ENCODE measurements at regions not wholly inside any gene's neighbourhood (a gene's known extent, or its start where the extent isn't known, plus 50 kb on each side); places are given as distances from the start of the nearest gene placed in this dataset.

DNA sequence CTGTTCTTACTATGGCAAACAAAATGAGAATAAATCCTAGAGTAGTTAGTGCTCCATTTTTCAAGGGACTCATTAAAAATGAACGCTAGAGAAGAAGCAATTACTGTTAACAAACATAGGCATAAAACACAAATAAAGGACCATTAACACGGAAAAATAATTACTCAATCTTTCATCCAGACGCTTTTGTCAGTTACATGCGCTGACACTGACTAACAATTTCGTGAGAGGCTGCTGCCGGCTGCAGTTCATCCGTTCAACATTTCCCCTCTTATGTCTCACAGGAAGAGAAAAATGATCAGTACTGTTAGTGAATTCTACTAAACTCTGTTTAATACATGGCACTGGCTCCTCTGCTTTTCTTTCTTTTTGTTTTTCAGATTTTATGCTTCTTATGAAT lies 472.7 kb upstream of the FLRT2 start:
- POLR2A ChIA-PET = no interaction called here
- Histone ChIP-seq H3K27ac (ENCODE audit: extremely low read depth, low read depth, low read length) (no peak overlapping the region), H3K4me3 (ENCODE audit: low read depth, low read length) (no peak overlapping the region), H3K36me3 (ENCODE audit: control insufficient read depth in 2 of 2, insufficient read depth in 1 of 2, low read length in 2 of 2) (no peaks in the 10 kb centered on the region), H3K9me3 (ENCODE audit: control insufficient read depth, insufficient read depth, low read depth, low read length) (no peaks in the 10 kb centered on the region), H3K4me1 (ENCODE audit: control insufficient read depth, insufficient read depth, low read length) (no peaks in the 10 kb centered on the region)
- TF ChIP-seq ZNF354C (tag by site-specific recombination; IDR thresholded peaks at IDR 0.05; ENCODE audit: borderline replicate concordance, low read depth) (no peak), GLI4 (tag by site-specific recombination; IDR thresholded peaks at IDR 0.05) (no peak), ZNF514 (tag by site-specific recombination; IDR thresholded peaks at IDR 0.05) (no peak), ZFHX2 (tag by site-specific recombination; conservative IDR thresholded peaks at IDR 0.05) (no peak), SETDB1 (IDR thresholded peaks at IDR 0.05; ENCODE audit: insufficient read length, low read length) (no peak), ZNF24 (tag by site-specific recombination; IDR thresholded peaks at IDR 0.05) (no peak), ZNF221 (tag by site-specific recombination; IDR thresholded peaks at IDR 0.05; ENCODE audit: borderline replicate concordance) (no peak), ZNF302 (tag by site-specific recombination; IDR thresholded peaks at IDR 0.05; ENCODE audit: low read depth) (no peak), ZNF175 (tag by site-specific recombination; IDR thresholded peaks at IDR 0.05) (no peak), KLF9 (tag by site-specific recombination; IDR thresholded peaks at IDR 0.05; ENCODE audit: low read depth) (no peak), ZNF423 (tag by site-specific recombination; IDR thresholded peaks at IDR 0.05) (no peak), IKZF3 (tag by site-specific recombination; IDR thresholded peaks at IDR 0.05) (no peak), ZNF555 (tag by site-specific recombination; conservative IDR thresholded peaks at IDR 0.05) (no peak), ZNF114 (tag by site-specific recombination; IDR thresholded peaks at IDR 0.05) (no peak), ZNF155 (tag by site-specific recombination; IDR thresholded peaks at IDR 0.05) (no peak), ZNF501 (tag by site-specific recombination; IDR thresholded peaks at IDR 0.05) (no peak), ATF2 (tag by site-specific recombination; IDR thresholded peaks at IDR 0.05; ENCODE audit: low read depth) (no peak)
- TF ChIP-seq, protein P1, sequence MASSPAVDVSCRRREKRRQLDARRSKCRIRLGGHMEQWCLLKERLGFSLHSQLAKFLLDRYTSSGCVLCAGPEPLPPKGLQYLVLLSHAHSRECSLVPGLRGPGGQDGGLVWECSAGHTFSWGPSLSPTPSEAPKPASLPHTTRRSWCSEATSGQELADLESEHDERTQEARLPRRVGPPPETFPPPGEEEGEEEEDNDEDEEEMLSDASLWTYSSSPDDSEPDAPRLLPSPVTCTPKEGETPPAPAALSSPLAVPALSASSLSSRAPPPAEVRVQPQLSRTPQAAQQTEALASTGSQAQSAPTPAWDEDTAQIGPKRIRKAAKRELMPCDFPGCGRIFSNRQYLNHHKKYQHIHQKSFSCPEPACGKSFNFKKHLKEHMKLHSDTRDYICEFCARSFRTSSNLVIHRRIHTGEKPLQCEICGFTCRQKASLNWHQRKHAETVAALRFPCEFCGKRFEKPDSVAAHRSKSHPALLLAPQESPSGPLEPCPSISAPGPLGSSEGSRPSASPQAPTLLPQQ (tag by site-specific recombination; IDR thresholded peaks at IDR 0.05) = no peak
- TF ChIP-seq, protein P2, sequence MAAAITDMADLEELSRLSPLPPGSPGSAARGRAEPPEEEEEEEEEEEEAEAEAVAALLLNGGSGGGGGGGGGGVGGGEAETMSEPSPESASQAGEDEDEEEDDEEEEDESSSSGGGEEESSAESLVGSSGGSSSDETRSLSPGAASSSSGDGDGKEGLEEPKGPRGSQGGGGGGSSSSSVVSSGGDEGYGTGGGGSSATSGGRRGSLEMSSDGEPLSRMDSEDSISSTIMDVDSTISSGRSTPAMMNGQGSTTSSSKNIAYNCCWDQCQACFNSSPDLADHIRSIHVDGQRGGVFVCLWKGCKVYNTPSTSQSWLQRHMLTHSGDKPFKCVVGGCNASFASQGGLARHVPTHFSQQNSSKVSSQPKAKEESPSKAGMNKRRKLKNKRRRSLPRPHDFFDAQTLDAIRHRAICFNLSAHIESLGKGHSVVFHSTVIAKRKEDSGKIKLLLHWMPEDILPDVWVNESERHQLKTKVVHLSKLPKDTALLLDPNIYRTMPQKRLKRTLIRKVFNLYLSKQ (tag by site-specific recombination; IDR thresholded peaks at IDR 0.05; ENCODE audit: borderline replicate concordance) = no peak
- TF ChIP-seq, protein P3, sequence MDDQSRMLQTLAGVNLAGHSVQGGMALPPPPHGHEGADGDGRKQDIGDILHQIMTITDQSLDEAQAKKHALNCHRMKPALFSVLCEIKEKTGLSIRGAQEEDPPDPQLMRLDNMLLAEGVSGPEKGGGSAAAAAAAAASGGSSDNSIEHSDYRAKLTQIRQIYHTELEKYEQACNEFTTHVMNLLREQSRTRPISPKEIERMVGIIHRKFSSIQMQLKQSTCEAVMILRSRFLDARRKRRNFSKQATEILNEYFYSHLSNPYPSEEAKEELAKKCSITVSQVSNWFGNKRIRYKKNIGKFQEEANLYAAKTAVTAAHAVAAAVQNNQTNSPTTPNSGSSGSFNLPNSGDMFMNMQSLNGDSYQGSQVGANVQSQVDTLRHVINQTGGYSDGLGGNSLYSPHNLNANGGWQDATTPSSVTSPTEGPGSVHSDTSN (CRISPR knock-in tag; IDR thresholded peaks at IDR 0.05) = no peak
- CTCF ChIA-PET = no interaction called here

DNA sequence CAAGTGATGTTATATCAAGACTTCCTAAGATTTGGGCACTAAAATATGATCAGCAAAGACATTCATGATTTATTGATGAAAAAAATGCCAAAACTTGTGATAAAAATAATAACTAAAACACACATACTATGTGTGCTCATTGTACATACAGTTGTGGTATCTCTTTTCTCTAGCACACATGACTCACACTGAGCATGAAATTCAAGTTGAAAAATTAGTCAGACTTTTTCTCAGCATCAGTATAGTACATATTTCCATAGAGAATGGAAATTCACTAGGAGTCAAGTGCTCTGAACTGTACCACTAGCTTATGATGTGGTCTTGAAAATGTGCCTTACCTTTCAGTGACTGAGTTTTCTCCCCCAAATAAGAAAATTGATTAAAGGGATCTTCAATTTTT lies 471.8 kb upstream of the FLRT2 start:
- Histone ChIP-seq H3K4me1 (ENCODE audit: control insufficient read depth, insufficient read depth, low read length) (no peaks in the 10 kb centered on the region), H3K27ac (ENCODE audit: extremely low read depth, low read depth, low read length) (no peak overlapping the region), H3K4me3 (ENCODE audit: low read depth, low read length) (no peak overlapping the region), H3K36me3 (ENCODE audit: control insufficient read depth in 2 of 2, insufficient read depth in 1 of 2, low read length in 2 of 2) (no peaks in the 10 kb centered on the region), H3K9me3 (ENCODE audit: control insufficient read depth, insufficient read depth, low read depth, low read length) (no peaks in the 10 kb centered on the region)
- ChIA-PET CTCF (no interaction called here), POLR2A (no interaction called here)
- TF ChIP-seq YY2 (tag by site-specific recombination; IDR thresholded peaks at IDR 0.05) (no peak), ZNF488 (tag by site-specific recombination; IDR thresholded peaks at IDR 0.05) (no peak), ZNF677 (tag by site-specific recombination; IDR thresholded peaks at IDR 0.05) (no peak), ZNF114 (tag by site-specific recombination; IDR thresholded peaks at IDR 0.05) (no peak)
- TF ChIP-seq, protein P4, sequence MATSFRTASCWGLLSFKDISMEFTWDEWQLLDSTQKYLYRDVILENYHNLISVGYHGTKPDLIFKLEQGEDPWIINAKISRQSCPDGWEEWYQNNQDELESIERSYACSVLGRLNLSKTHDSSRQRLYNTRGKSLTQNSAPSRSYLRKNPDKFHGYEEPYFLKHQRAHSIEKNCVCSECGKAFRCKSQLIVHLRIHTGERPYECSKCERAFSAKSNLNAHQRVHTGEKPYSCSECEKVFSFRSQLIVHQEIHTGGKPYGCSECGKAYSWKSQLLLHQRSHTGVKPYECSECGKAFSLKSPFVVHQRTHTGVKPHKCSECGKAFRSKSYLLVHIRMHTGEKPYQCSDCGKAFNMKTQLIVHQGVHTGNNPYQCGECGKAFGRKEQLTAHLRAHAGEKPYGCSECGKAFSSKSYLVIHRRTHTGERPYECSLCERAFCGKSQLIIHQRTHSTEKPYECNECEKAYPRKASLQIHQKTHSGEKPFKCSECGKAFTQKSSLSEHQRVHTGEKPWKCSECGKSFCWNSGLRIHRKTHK (tag by site-specific recombination; IDR thresholded peaks at IDR 0.05) = no peak
- TF ChIP-seq, protein P5, sequence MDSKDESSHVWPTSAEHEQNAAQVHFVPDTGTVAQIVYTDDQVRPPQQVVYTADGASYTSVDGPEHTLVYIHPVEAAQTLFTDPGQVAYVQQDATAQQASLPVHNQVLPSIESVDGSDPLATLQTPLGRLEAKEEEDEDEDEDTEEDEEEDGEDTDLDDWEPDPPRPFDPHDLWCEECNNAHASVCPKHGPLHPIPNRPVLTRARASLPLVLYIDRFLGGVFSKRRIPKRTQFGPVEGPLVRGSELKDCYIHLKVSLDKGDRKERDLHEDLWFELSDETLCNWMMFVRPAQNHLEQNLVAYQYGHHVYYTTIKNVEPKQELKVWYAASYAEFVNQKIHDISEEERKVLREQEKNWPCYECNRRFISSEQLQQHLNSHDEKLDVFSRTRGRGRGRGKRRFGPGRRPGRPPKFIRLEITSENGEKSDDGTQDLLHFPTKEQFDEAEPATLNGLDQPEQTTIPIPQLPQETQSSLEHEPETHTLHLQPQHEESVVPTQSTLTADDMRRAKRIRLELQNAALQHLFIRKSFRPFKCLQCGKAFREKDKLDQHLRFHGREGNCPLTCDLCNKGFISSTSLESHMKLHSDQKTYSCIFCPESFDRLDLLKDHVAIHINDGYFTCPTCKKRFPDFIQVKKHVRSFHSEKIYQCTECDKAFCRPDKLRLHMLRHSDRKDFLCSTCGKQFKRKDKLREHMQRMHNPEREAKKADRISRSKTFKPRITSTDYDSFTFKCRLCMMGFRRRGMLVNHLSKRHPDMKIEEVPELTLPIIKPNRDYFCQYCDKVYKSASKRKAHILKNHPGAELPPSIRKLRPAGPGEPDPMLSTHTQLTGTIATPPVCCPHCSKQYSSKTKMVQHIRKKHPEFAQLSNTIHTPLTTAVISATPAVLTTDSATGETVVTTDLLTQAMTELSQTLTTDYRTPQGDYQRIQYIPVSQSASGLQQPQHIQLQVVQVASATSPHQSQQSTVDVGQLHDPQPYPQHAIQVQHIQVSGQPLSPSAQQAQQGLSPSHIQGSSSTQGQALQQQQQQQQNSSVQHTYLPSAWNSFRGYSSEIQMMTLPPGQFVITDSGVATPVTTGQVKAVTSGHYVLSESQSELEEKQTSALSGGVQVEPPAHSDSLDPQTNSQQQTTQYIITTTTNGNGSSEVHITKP (tag by site-specific recombination; IDR thresholded peaks at IDR 0.05) = no peak
